ENCODE measurements at regions not wholly inside any gene's neighbourhood (a gene's known extent, or its start where the extent isn't known, plus 50 kb on each side); places are given as distances from the start of the nearest gene placed in this dataset.

GRCh38 chr5:164637931-164638521 lies 1132.6 kb downstream of the MAT2B start:
- H3K27me3 ChIP-seq (ENCODE audit: control insufficient read depth in 3 of 3, insufficient read depth in 3 of 3, low read length in 3 of 3): no peaks in the 10 kb centered on the region
- no peak overlapping the region for H3K27ac ChIP-seq (ENCODE audit: low read depth, low read length)
- no peak overlapping the region for H3K4me3 ChIP-seq (ENCODE audit: low read length in 3 of 3)
- no peaks in the 10 kb centered on the region for H3K36me3 ChIP-seq (ENCODE audit: control insufficient read depth in 3 of 3, insufficient read depth in 3 of 3, low read length in 3 of 3)
- H3K9ac ChIP-seq (ENCODE audit: low read depth in 1 of 3, low read length in 3 of 3): no peak overlapping the region
- no peaks in the 10 kb centered on the region for H3K9me3 ChIP-seq (ENCODE audit: control insufficient read depth in 3 of 3, low read length in 3 of 3)
- no peaks in the 10 kb centered on the region for H3K4me1 ChIP-seq (ENCODE audit: control insufficient read depth in 3 of 3, insufficient read depth in 3 of 3, low read length in 3 of 3)

- no peak overlapping the region for H3K9ac ChIP-seq (ENCODE audit: low read depth in 1 of 3, low read length in 3 of 3)
- no peaks in the 10 kb centered on the region for H3K36me3 ChIP-seq (ENCODE audit: control insufficient read depth in 3 of 3, insufficient read depth in 3 of 3, low read length in 3 of 3)
- no peak overlapping the region for H3K27ac ChIP-seq (ENCODE audit: low read depth, low read length)
- no peak overlapping the region for H3K4me3 ChIP-seq (ENCODE audit: low read length in 3 of 3)
- H3K4me1 ChIP-seq (ENCODE audit: control insufficient read depth in 3 of 3, insufficient read depth in 3 of 3, low read length in 3 of 3): no peaks in the 10 kb centered on the region
- H3K9me3 ChIP-seq (ENCODE audit: control insufficient read depth in 3 of 3, low read length in 3 of 3): no peaks in the 10 kb centered on the region
- H3K27me3 ChIP-seq (ENCODE audit: control insufficient read depth in 3 of 3, insufficient read depth in 3 of 3, low read length in 3 of 3): no peaks in the 10 kb centered on the region
Measured at GRCh38 chr5:164649266-164649665, 1143.8 kb downstream of the MAT2B start.

GRCh38 chr5:164650427-164650826 lies 1145.0 kb downstream of the MAT2B start:
- Histone ChIP-seq H3K27me3 (ENCODE audit: control insufficient read depth in 3 of 3, insufficient read depth in 3 of 3, low read length in 3 of 3) (no peaks in the 10 kb centered on the region), H3K36me3 (ENCODE audit: control insufficient read depth in 3 of 3, insufficient read depth in 3 of 3, low read length in 3 of 3) (no peaks in the 10 kb centered on the region), H3K4me3 (ENCODE audit: low read length in 3 of 3) (no peak overlapping the region), H3K9ac (ENCODE audit: low read depth in 1 of 3, low read length in 3 of 3) (no peak overlapping the region), H3K4me1 (ENCODE audit: control insufficient read depth in 3 of 3, insufficient read depth in 3 of 3, low read length in 3 of 3) (no peaks in the 10 kb centered on the region), H3K27ac (ENCODE audit: low read depth, low read length) (no peak overlapping the region), H3K9me3 (ENCODE audit: control insufficient read depth in 3 of 3, low read length in 3 of 3) (no peaks in the 10 kb centered on the region)

GRCh38 chr5:164651546-164652275 lies 1146.3 kb downstream of the MAT2B start:
- Histone ChIP-seq H3K4me3 (ENCODE audit: low read length in 3 of 3) (no peak overlapping the region), H3K9ac (ENCODE audit: low read depth in 1 of 3, low read length in 3 of 3) (no peak overlapping the region), H3K4me1 (ENCODE audit: control insufficient read depth in 3 of 3, insufficient read depth in 3 of 3, low read length in 3 of 3) (no peaks in the 10 kb centered on the region), H3K36me3 (ENCODE audit: control insufficient read depth in 3 of 3, insufficient read depth in 3 of 3, low read length in 3 of 3) (no peaks in the 10 kb centered on the region), H3K9me3 (ENCODE audit: control insufficient read depth in 3 of 3, low read length in 3 of 3) (no peaks in the 10 kb centered on the region), H3K27ac (ENCODE audit: low read depth, low read length) (no peak overlapping the region), H3K27me3 (ENCODE audit: control insufficient read depth in 3 of 3, insufficient read depth in 3 of 3, low read length in 3 of 3) (no peaks in the 10 kb centered on the region)

- Histone ChIP-seq H3K9ac (ENCODE audit: low read depth in 1 of 3, low read length in 3 of 3) (no peak overlapping the region), H3K27me3 (ENCODE audit: control insufficient read depth in 3 of 3, insufficient read depth in 3 of 3, low read length in 3 of 3) (no peaks in the 10 kb centered on the region), H3K9me3 (ENCODE audit: control insufficient read depth in 3 of 3, low read length in 3 of 3) (no peaks in the 10 kb centered on the region), H3K4me3 (ENCODE audit: low read length in 3 of 3) (no peak overlapping the region), H3K36me3 (ENCODE audit: control insufficient read depth in 3 of 3, insufficient read depth in 3 of 3, low read length in 3 of 3) (no peaks in the 10 kb centered on the region), H3K4me1 (ENCODE audit: control insufficient read depth in 3 of 3, insufficient read depth in 3 of 3, low read length in 3 of 3) (no peaks in the 10 kb centered on the region), H3K27ac (ENCODE audit: low read depth, low read length) (no peak overlapping the region)
Measured at GRCh38 chr5:164652276-164652660, 1146.8 kb downstream of the MAT2B start.

GRCh38 chr5:164663198-164663989 lies 1158.0 kb downstream of the MAT2B start:
- no peaks in the 10 kb centered on the region for H3K9me3 ChIP-seq (ENCODE audit: control insufficient read depth in 3 of 3, low read length in 3 of 3)
- no peaks in the 10 kb centered on the region for H3K36me3 ChIP-seq (ENCODE audit: control insufficient read depth in 3 of 3, insufficient read depth in 3 of 3, low read length in 3 of 3)
- no peak overlapping the region for H3K9ac ChIP-seq (ENCODE audit: low read depth in 1 of 3, low read length in 3 of 3)
- H3K4me1 ChIP-seq (ENCODE audit: control insufficient read depth in 3 of 3, insufficient read depth in 3 of 3, low read length in 3 of 3): no peaks in the 10 kb centered on the region
- H3K4me3 ChIP-seq (ENCODE audit: low read length in 3 of 3): no peak overlapping the region
- no peak overlapping the region for H3K27ac ChIP-seq (ENCODE audit: low read depth, low read length)
- no peaks in the 10 kb centered on the region for H3K27me3 ChIP-seq (ENCODE audit: control insufficient read depth in 3 of 3, insufficient read depth in 3 of 3, low read length in 3 of 3)

- H3K4me3 ChIP-seq (ENCODE audit: low read length in 3 of 3): no peak overlapping the region
- no peaks in the 10 kb centered on the region for H3K27me3 ChIP-seq (ENCODE audit: control insufficient read depth in 3 of 3, insufficient read depth in 3 of 3, low read length in 3 of 3)
- no peaks in the 10 kb centered on the region for H3K9me3 ChIP-seq (ENCODE audit: control insufficient read depth in 3 of 3, low read length in 3 of 3)
- H3K36me3 ChIP-seq (ENCODE audit: control insufficient read depth in 3 of 3, insufficient read depth in 3 of 3, low read length in 3 of 3): no peaks in the 10 kb centered on the region
- no peaks in the 10 kb centered on the region for H3K4me1 ChIP-seq (ENCODE audit: control insufficient read depth in 3 of 3, insufficient read depth in 3 of 3, low read length in 3 of 3)
- H3K9ac ChIP-seq (ENCODE audit: low read depth in 1 of 3, low read length in 3 of 3): no peak overlapping the region
- no peak overlapping the region for H3K27ac ChIP-seq (ENCODE audit: low read depth, low read length)
Measured at GRCh38 chr5:164671640-164672039, 1166.2 kb downstream of the MAT2B start.

- H3K36me3 ChIP-seq (ENCODE audit: control insufficient read depth in 3 of 3, insufficient read depth in 3 of 3, low read length in 3 of 3): no peaks in the 10 kb centered on the region
- H3K9me3 ChIP-seq (ENCODE audit: control insufficient read depth in 3 of 3, low read length in 3 of 3): no peaks in the 10 kb centered on the region
- no peak overlapping the region for H3K9ac ChIP-seq (ENCODE audit: low read depth in 1 of 3, low read length in 3 of 3)
- no peaks in the 10 kb centered on the region for H3K27me3 ChIP-seq (ENCODE audit: control insufficient read depth in 3 of 3, insufficient read depth in 3 of 3, low read length in 3 of 3)
- no peak overlapping the region for H3K4me3 ChIP-seq (ENCODE audit: low read length in 3 of 3)
- no peaks in the 10 kb centered on the region for H3K4me1 ChIP-seq (ENCODE audit: control insufficient read depth in 3 of 3, insufficient read depth in 3 of 3, low read length in 3 of 3)
- H3K27ac ChIP-seq (ENCODE audit: low read depth, low read length): no peak overlapping the region
Measured at GRCh38 chr5:164672205-164672604, 1166.8 kb downstream of the MAT2B start.

GRCh38 chr5:164672931-164673694 lies 1167.7 kb downstream of the MAT2B start:
- Histone ChIP-seq H3K27me3 (ENCODE audit: control insufficient read depth in 3 of 3, insufficient read depth in 3 of 3, low read length in 3 of 3) (no peaks in the 10 kb centered on the region), H3K9me3 (ENCODE audit: control insufficient read depth in 3 of 3, low read length in 3 of 3) (no peaks in the 10 kb centered on the region), H3K4me3 (ENCODE audit: low read length in 3 of 3) (no peak overlapping the region), H3K9ac (ENCODE audit: low read depth in 1 of 3, low read length in 3 of 3) (no peak overlapping the region), H3K4me1 (ENCODE audit: control insufficient read depth in 3 of 3, insufficient read depth in 3 of 3, low read length in 3 of 3) (no peaks in the 10 kb centered on the region), H3K27ac (ENCODE audit: low read depth, low read length) (no peak overlapping the region), H3K36me3 (ENCODE audit: control insufficient read depth in 3 of 3, insufficient read depth in 3 of 3, low read length in 3 of 3) (no peaks in the 10 kb centered on the region)

All from skeletal muscle tissue (tissue), 3 donors.